Tibial nerve (tissue), 4 donors: ENCODE measurements at regions not wholly inside any gene's neighbourhood (a gene's known extent, or its start where the extent isn't known, plus 50 kb on each side); places are given as distances from the start of the nearest gene placed in this dataset.

Experiments
- CTCF ChIP-seq, 5 experiments: fragments of 200-600 bp in 3 of 5; fragments of 450-650 bp in 2 of 5; sonication (generic) in 3 of 5; IDR thresholded peaks; one replicate each; pipeline ENCODE4 v1.5.1; 2016 to 2019; ENCODE audit warnings: antibody characterized with exemption in 5 of 5, mild to moderate bottlenecking in 3 of 5, moderate library complexity in 2 of 5
- EP300 ChIP-seq, 2 donors: sonication (generic); formaldehyde crosslinking; IDR thresholded peaks; one replicate each; pipeline ENCODE4 v1.6.1; 2017; ENCODE audit warnings: antibody characterized with exemption in 2 of 2, mild to moderate bottlenecking in 1 of 2
- POLR2A ChIP-seq, 2 donors: fragments of 450-650 bp; IDR thresholded peaks; one replicate each; pipeline ENCODE4 v1.6.1; 2017; ENCODE audit warnings: antibody characterized with exemption in 2 of 2, mild to moderate bottlenecking in 2 of 2, moderate library complexity in 2 of 2

GRCh38 chr3:189076449-189076848 is 95.3 kb upstream of the TPRG1 start:
- TF ChIP-seq CTCF (IDR thresholded peaks at IDR 0.05): no peak
- TF ChIP-seq POLR2A (IDR thresholded peaks at IDR 0.05): no peak
- no peak for TF ChIP-seq EP300 (IDR thresholded peaks at IDR 0.05)
